ENCODE measurements at regions not wholly inside any gene's neighbourhood (a gene's known extent, or its start where the extent isn't known, plus 50 kb on each side); places are given as distances from the start of the nearest gene placed in this dataset.
"Not testable (repeated sequence)": the region's sequence is repeated elsewhere in the genome, so short reads cannot be mapped to it uniquely, and the experiment has no call there.

DNA sequence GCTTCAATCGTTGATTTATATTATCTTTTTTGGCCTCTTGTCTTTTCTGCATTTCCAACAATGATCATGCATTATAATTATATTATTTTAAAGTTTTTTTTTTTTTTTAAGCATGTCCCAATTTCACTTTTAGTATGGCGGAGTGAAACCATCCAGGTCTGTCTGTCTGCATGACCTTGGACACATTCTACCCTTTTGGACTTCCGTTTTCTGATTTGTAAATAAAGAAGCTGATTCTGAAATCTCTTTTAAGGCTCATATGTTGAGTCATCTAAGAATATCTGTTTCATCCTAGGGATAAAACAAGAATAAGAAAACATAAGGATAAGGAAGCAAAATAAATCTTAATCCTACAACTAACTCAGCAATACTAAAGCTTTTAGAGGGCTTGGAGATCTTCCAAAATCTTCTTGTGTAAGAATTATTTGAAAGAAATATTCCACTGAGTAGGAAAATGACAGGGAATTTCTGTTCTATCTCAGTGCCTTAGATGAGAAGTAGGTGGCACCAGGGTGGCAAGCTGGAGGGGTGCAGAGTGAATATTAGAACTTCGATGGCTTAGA, 195.7 kb upstream of the TOX3 start:
- Histone ChIP-seq H3K27ac (no peak overlapping the region), H3K36me3 (no peaks in the 10 kb centered on the region), H3K9me3 (no peaks in the 10 kb centered on the region), H3K4me3 (no peak overlapping the region), H3K27me3 (no peaks in the 10 kb centered on the region), H3K4me1 (no peaks in the 10 kb centered on the region)
- no peak for TF ChIP-seq POLR2A (IDR thresholded peaks at IDR 0.05)
- TF ChIP-seq, protein P1, sequence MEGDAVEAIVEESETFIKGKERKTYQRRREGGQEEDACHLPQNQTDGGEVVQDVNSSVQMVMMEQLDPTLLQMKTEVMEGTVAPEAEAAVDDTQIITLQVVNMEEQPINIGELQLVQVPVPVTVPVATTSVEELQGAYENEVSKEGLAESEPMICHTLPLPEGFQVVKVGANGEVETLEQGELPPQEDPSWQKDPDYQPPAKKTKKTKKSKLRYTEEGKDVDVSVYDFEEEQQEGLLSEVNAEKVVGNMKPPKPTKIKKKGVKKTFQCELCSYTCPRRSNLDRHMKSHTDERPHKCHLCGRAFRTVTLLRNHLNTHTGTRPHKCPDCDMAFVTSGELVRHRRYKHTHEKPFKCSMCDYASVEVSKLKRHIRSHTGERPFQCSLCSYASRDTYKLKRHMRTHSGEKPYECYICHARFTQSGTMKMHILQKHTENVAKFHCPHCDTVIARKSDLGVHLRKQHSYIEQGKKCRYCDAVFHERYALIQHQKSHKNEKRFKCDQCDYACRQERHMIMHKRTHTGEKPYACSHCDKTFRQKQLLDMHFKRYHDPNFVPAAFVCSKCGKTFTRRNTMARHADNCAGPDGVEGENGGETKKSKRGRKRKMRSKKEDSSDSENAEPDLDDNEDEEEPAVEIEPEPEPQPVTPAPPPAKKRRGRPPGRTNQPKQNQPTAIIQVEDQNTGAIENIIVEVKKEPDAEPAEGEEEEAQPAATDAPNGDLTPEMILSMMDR (IDR thresholded peaks at IDR 0.05 in 4 of 5, conservative IDR thresholded peaks at IDR 0.05 in 1 of 5), result no peak
- ATAC-seq, result no peak
- in situ Hi-C loops (cut with MboI; ENCODE audit: low sequenced_read_pairs in 4 of 4) (loop anchor here in 1 of 4 donors (25.0 kb wide), 1 partner anchor 95 kb away; no protein-coding TSS in a partner anchor), intact Hi-C loops (cut with DNase I; ENCODE audit: low total_unique reads) (no loop called here)
- no peak for DNase-seq

DNA sequence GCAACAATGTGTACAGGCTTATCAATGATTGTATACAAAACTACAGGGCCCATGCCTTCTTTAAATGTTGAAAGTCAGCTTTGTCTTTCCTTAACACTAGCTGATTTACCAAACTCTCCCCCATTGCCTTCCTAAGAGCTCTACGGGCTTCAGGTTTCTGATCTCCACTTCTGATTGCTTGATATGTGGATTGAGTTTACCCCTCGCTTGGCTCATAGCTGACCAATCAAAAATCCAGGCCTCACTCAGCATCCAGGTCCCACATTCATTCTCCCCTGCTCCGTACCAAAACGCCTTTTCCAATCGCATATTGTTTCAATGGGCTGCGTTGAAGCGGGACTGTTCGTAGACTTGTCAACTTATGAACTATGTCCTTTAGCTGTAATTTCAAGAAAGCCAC, 195.1 kb upstream of the TOX3 start:
- H3K4me3 ChIP-seq, result no peak overlapping the region
- DNase-seq, result no peak
- ATAC-seq, result no peak
- no peaks in the 10 kb centered on the region for H3K36me3 ChIP-seq
- in situ Hi-C loops (cut with MboI; ENCODE audit: low sequenced_read_pairs in 4 of 4) (loop anchor here in 1 of 4 donors (25.0 kb wide), 1 partner anchor 95 kb away; no protein-coding TSS in a partner anchor), intact Hi-C loops (cut with DNase I; ENCODE audit: low total_unique reads) (no loop called here)
- H3K27me3 ChIP-seq, result no peaks in the 10 kb centered on the region
- H3K27ac ChIP-seq, result no peak overlapping the region
- no peak for TF ChIP-seq POLR2A (IDR thresholded peaks at IDR 0.05)
- TF ChIP-seq, protein P1 (IDR thresholded peaks at IDR 0.05 in 4 of 5, conservative IDR thresholded peaks at IDR 0.05 in 1 of 5), result no peak
- no peaks in the 10 kb centered on the region for H3K9me3 ChIP-seq
- H3K4me1 ChIP-seq, result no peaks in the 10 kb centered on the region

DNA sequence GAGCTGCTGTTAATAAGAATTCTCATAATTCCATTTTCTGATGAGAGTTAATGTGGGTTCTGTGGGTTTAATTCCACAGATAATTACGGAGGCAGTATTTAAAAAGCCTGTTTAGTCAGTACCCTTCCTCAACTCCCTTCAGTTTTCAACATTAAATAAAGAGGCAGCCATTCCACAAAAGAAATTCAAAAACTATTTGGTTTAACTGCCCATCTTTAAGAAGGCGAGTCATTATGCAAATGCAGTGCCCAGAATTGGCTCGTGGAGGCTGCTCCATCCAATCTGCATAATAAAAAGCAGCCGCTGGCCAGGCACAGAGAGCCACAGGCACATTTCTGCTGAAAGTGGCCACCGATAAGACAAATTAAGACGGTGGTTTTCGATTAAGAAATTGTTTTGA, 194.4 kb upstream of the TOX3 start:
- H3K27me3 ChIP-seq, result no peaks in the 10 kb centered on the region
- DNase-seq, result no peak
- ATAC-seq, result no peak
- no peak overlapping the region for H3K4me3 ChIP-seq
- H3K27ac ChIP-seq, result no peak overlapping the region
- H3K36me3 ChIP-seq, result no peaks in the 10 kb centered on the region
- H3K9me3 ChIP-seq, result no peaks in the 10 kb centered on the region
- TF ChIP-seq, protein P1 (IDR thresholded peaks at IDR 0.05 in 4 of 5, conservative IDR thresholded peaks at IDR 0.05 in 1 of 5), result no peak
- TF ChIP-seq POLR2A (IDR thresholded peaks at IDR 0.05), result no peak
- in situ Hi-C loops (cut with MboI; ENCODE audit: low sequenced_read_pairs in 4 of 4), result loop anchor here in 1 of 4 donors (25.0 kb wide), 1 partner anchor 96 kb away; no protein-coding TSS in a partner anchor
- H3K4me1 ChIP-seq, result no peaks in the 10 kb centered on the region
- intact Hi-C loops (cut with DNase I; ENCODE audit: low total_unique reads), result no loop called here

DNA sequence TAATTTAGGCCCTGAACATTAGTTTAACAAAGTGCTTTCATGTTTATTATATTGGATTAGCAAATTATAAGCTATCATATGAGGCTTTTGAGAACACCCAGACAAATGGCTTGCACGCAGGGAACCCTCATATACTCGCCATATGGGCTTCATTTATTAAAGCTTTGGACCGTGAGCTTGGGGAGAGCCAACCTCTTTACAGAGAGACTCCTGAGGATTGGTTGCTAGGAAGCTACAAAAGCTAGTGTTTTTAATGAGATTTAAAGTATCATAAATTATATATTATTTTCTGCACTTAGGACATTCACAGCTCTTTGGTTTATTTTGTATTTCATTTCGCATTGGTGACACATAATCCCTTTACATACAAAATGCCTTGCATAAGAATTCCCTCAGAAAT, 193.8 kb upstream of the TOX3 start:
- no peaks in the 10 kb centered on the region for H3K4me1 ChIP-seq
- no peak for TF ChIP-seq POLR2A (IDR thresholded peaks at IDR 0.05)
- TF ChIP-seq, protein P1 (IDR thresholded peaks at IDR 0.05 in 4 of 5, conservative IDR thresholded peaks at IDR 0.05 in 1 of 5), result no peak
- in situ Hi-C loops (cut with MboI; ENCODE audit: low sequenced_read_pairs in 4 of 4), result loop anchor here in 1 of 4 donors (25.0 kb wide), 1 partner anchor 97 kb away; no protein-coding TSS in a partner anchor

DNA sequence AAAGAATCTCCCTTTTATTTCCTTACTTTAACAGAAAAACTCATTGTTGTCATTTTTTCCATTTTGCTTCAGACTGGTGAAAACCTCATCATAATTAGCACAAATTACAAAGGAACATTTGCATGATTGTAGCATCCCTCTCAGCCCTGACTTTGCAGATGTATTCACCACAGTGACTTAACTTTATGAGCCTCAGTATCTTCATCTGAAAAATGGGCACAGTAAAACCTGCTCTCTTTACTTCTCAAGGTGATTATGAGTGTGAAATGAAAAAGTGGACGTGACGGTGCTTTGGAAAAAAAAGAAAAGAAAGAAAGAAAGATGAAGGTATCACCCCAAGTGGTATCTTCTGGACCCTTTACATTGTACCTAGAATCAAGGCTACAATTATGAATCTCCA, 193.4 kb upstream of the TOX3 start:
- Histone ChIP-seq H3K36me3 (no peaks in the 10 kb centered on the region), H3K4me1 (no peaks in the 10 kb centered on the region), H3K9me3 (no peaks in the 10 kb centered on the region), H3K4me3 (no peak overlapping the region), H3K27ac (no peak overlapping the region), H3K27me3 (no peaks in the 10 kb centered on the region)
- DNase-seq, result no peak
- no peak for ATAC-seq
- intact Hi-C loops (cut with DNase I; ENCODE audit: low total_unique reads) (no loop called here), in situ Hi-C loops (cut with MboI; ENCODE audit: low sequenced_read_pairs in 4 of 4) (loop anchor here in 1 of 4 donors (25.0 kb wide), 1 partner anchor 97 kb away; no protein-coding TSS in a partner anchor)
- TF ChIP-seq, protein P1 (IDR thresholded peaks at IDR 0.05 in 4 of 5, conservative IDR thresholded peaks at IDR 0.05 in 1 of 5), result no peak
- TF ChIP-seq POLR2A (IDR thresholded peaks at IDR 0.05), result no peak

More for the DNA sequence above, 193.8 kb upstream of the TOX3 start:
- Histone ChIP-seq H3K27ac (no peak overlapping the region), H3K4me3 (no peak overlapping the region), H3K9me3 (no peaks in the 10 kb centered on the region), H3K36me3 (no peaks in the 10 kb centered on the region), H3K27me3 (no peaks in the 10 kb centered on the region)
- intact Hi-C loops (cut with DNase I; ENCODE audit: low total_unique reads), result no loop called here
- DNase-seq (no peak), ATAC-seq (no peak)

DNA sequence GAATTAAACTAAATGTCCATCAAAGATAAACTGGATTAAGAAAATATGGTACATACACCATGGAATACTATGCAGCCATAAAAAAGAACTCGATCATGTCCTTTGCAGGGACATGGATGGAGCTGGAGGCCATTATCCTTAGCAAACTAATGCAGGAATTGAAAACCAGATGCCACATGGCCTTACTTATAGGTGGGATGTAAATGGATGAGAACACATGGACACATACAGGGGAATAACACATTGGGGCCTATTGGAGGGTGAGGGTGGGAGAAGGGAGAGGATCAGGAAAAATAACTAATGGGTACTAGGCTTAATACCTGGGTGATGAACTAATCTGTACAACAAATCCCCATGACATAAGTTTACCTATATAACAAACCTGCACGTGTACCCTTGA, 192.0 kb upstream of the TOX3 start:
- H3K36me3 ChIP-seq; H3K27me3 ChIP-seq; H3K4me3 ChIP-seq; H3K27ac ChIP-seq; intact Hi-C loops (cut with DNase I; ENCODE audit: low total_unique reads); DNase-seq; H3K4me1 ChIP-seq; H3K9me3 ChIP-seq; ATAC-seq: not testable (repeated sequence)
- in situ Hi-C loops (cut with MboI; ENCODE audit: low sequenced_read_pairs in 4 of 4), result loop anchor here in 1 of 4 donors (25.0 kb wide), 1 partner anchor 98 kb away; no protein-coding TSS in a partner anchor
